H9 (cell line): ENCODE measurements at regions not wholly inside any gene's neighbourhood (a gene's known extent, or its start where the extent isn't known, plus 50 kb on each side); places are given as distances from the start of the nearest gene placed in this dataset.

Source experiments
- DNase-seq: peaks from one replicate; pipeline ENCODE4 v3.0.0-alpha.2; 2017
- H2AFZ ChIP-seq: one replicate; pipeline ENCODE4 v1.6.1; 2013; ENCODE audit warnings: mild to moderate bottlenecking, low read length, control low read depth, moderate library complexity
- H2AK5ac ChIP-seq: 2 replicates; pipeline ENCODE4 v1.6.1; 2013; ENCODE audit warnings: low read length, control low read depth, mixed read lengths; ENCODE audit not compliant: insufficient read length
- H2BK120ac ChIP-seq: one replicate; pipeline ENCODE4 v1.6.1; 2013; ENCODE audit warnings: low read depth, mild to moderate bottlenecking, low read length, control low read depth, inconsistent platforms; ENCODE audit not compliant: poor library complexity, severe bottlenecking
- H2BK12ac ChIP-seq: 2 replicates; pipeline ENCODE4 v1.6.1; 2013; ENCODE audit warnings: low read length, control low read depth, mixed read lengths, low read depth; ENCODE audit not compliant: insufficient read length
- H2BK15ac ChIP-seq: 2 replicates; pipeline ENCODE4 v1.6.1; 2013; ENCODE audit warnings: low read depth, low read length, control low read depth
- H2BK20ac ChIP-seq: one replicate; pipeline ENCODE4 v1.6.1; 2013; ENCODE audit warnings: low read depth, mild to moderate bottlenecking, low read length, control low read depth, inconsistent platforms; ENCODE audit not compliant: poor library complexity, severe bottlenecking
- H2BK5ac ChIP-seq: 2 replicates; pipeline ENCODE4 v1.6.1; 2013; ENCODE audit warnings: low read length, control low read depth, mixed read lengths; ENCODE audit not compliant: insufficient read length
- H3K14ac ChIP-seq: 2 replicates; pipeline ENCODE4 v1.6.1; 2013; ENCODE audit warnings: low read length, control low read depth; ENCODE audit not compliant: insufficient read depth
- H3K18ac ChIP-seq: 2 replicates; pipeline ENCODE4 v1.6.1; 2013; ENCODE audit warnings: low read depth, mild to moderate bottlenecking, mixed read lengths, low read length, control low read depth; ENCODE audit not compliant: insufficient read length
- H3K23ac ChIP-seq: 2 replicates; pipeline ENCODE4 v1.6.1; 2013; ENCODE audit warnings: low read length, control low read depth, mixed read lengths, low read depth; ENCODE audit not compliant: insufficient read length
- H3K23me2 ChIP-seq: 2 replicates; pipeline ENCODE4 v1.6.1; 2013; ENCODE audit warnings: low read depth, mild to moderate bottlenecking, mixed read lengths, low read length, control low read depth; ENCODE audit not compliant: insufficient read length, poor library complexity, severe bottlenecking
- H3K27ac ChIP-seq: 2 replicates; pipeline ENCODE4 v1.5.1; 2013; ENCODE audit warnings: low read length, control low read depth, mixed read lengths, low read depth; ENCODE audit not compliant: insufficient read length
- H3K27me3 ChIP-seq: 2 replicates; pipeline ENCODE4 v1.6.1; 2013; ENCODE audit warnings: low read length, control low read depth, inconsistent platforms; ENCODE audit not compliant: insufficient read depth
- H3K4ac ChIP-seq: 2 replicates; pipeline ENCODE4 v1.6.1; 2013; ENCODE audit warnings: low read depth, mild to moderate bottlenecking, control low read depth, inconsistent platforms, low read length, moderate library complexity
- H3K4me1 ChIP-seq: 2 replicates; pipeline ENCODE4 v1.6.1; 2013; ENCODE audit warnings: low read length, control low read depth, inconsistent platforms; ENCODE audit not compliant: insufficient read depth
- H3K4me2 ChIP-seq: 2 replicates; pipeline ENCODE4 v1.6.1; 2013; ENCODE audit warnings: low read length, control low read depth, mixed read lengths; ENCODE audit not compliant: insufficient read length, insufficient read depth
- H3K56ac ChIP-seq: 2 replicates; pipeline ENCODE4 v1.6.1; 2013; ENCODE audit warnings: low read depth, mild to moderate bottlenecking, mixed read lengths, low read length, control low read depth; ENCODE audit not compliant: insufficient read length
- H3K79me1 ChIP-seq: 2 replicates; pipeline ENCODE4 v1.6.1; 2013; ENCODE audit warnings: low read depth, mild to moderate bottlenecking, moderate library complexity, low read length, control low read depth, inconsistent platforms; ENCODE audit not compliant: insufficient read depth, poor library complexity, severe bottlenecking
- H3K79me2 ChIP-seq: 2 replicates; pipeline ENCODE4 v1.6.1; 2013; ENCODE audit warnings: low read length, control low read depth, inconsistent platforms; ENCODE audit not compliant: insufficient read depth
- H3K9ac ChIP-seq: 2 replicates; pipeline ENCODE4 v1.6.1; 2013; ENCODE audit warnings: low read length, control low read depth, mixed read lengths; ENCODE audit not compliant: insufficient read length; ENCODE audit errors: extremely low read depth
- H3K9me3 ChIP-seq: one replicate; pipeline ENCODE4 v1.6.1; 2013; ENCODE audit warnings: low read depth, low read length, inconsistent platforms; ENCODE audit not compliant: control insufficient read depth
- H3T11ph ChIP-seq: one replicate; pipeline ENCODE4 v1.6.1; 2013; ENCODE audit warnings: mild to moderate bottlenecking, low read length, control low read depth, inconsistent platforms
- H4K20me1 ChIP-seq: one replicate; pipeline ENCODE4 v1.6.1; 2013; ENCODE audit not compliant: control insufficient read depth, insufficient read length, insufficient read depth
- H4K5ac ChIP-seq: 2 replicates; pipeline ENCODE4 v1.6.1; 2013; ENCODE audit warnings: low read depth, mild to moderate bottlenecking, mixed read lengths, low read length, control low read depth; ENCODE audit not compliant: insufficient read length
- H4K8ac ChIP-seq: replicated peaks from 2 replicates; pipeline ENCODE4 v1.6.1; 2013; ENCODE audit warnings: low read length, control low read depth, mixed read lengths, low read depth; ENCODE audit not compliant: insufficient read length
- H4K91ac ChIP-seq: 2 replicates; pipeline ENCODE4 v1.6.1; 2013; ENCODE audit warnings: low read depth, mild to moderate bottlenecking, moderate library complexity, mixed read lengths, low read length, control low read depth; ENCODE audit not compliant: insufficient read length
- H3K27ac Mint-ChIP-seq, 3 experiments: 2 replicates in 2 of 3; 3 replicates in 1 of 3; pipeline ENCODE4 v1.8.0; 2020 to 2021; ENCODE audit warnings: mixed read lengths in 3 of 3, mild to moderate bottlenecking in 1 of 3, moderate library complexity in 1 of 3
- H3K27me3 Mint-ChIP-seq: 2 replicates; pipeline ENCODE4 v1.8.0; 2021; ENCODE audit warnings: low read depth, mild to moderate bottlenecking, moderate library complexity, mixed read lengths
- H3K36me3 Mint-ChIP-seq, 3 experiments: 2 replicates in 2 of 3; 3 replicates in 1 of 3; pipeline ENCODE4 v1.8.0; 2020 to 2021; ENCODE audit warnings: low read depth in 3 of 3, mixed read lengths in 3 of 3; ENCODE audit not compliant: insufficient read depth in 1 of 3
- H3K4me1 Mint-ChIP-seq, 2 experiments: 2 replicates each; pipeline ENCODE4 v1.8.0; 2020; ENCODE audit warnings: mixed read lengths in 2 of 2
- H3K4me3 Mint-ChIP-seq, 2 experiments: 2 replicates in 1 of 2; 3 replicates in 1 of 2; pipeline ENCODE4 v1.8.0; 2020 to 2021; ENCODE audit warnings: mild to moderate bottlenecking in 2 of 2, mixed read lengths in 2 of 2, moderate library complexity in 1 of 2
- H3K9me3 Mint-ChIP-seq, 2 experiments: 2 replicates in 1 of 2; 3 replicates in 1 of 2; pipeline ENCODE4 v1.8.0; 2020; ENCODE audit warnings: mild to moderate bottlenecking in 2 of 2, mixed read lengths in 2 of 2, moderate library complexity in 1 of 2
- WGBS: extraction: QIAGEN DNeasy Blood & Tissue Kit; methylation state at CpG from one replicate; pipeline ENCODE4 v1.1.7; 2013; ENCODE audit warnings: missing lambda C conversion rate, low lambda C conversion rate, mixed read lengths; ENCODE audit not compliant: insufficient read length; ENCODE audit errors: extremely low coverage; 5-methylcytosine and 5-hydroxymethylcytosine counted together
- TF ChIP-seq, protein P1 (sequence below): fragments of 200-600 bp; sonication (generic); conservative IDR thresholded peaks from 3 replicates; pipeline ENCODE4 v1.8.0; 2021; ENCODE audit warnings: antibody characterized with exemption, mild to moderate bottlenecking

DNA sequence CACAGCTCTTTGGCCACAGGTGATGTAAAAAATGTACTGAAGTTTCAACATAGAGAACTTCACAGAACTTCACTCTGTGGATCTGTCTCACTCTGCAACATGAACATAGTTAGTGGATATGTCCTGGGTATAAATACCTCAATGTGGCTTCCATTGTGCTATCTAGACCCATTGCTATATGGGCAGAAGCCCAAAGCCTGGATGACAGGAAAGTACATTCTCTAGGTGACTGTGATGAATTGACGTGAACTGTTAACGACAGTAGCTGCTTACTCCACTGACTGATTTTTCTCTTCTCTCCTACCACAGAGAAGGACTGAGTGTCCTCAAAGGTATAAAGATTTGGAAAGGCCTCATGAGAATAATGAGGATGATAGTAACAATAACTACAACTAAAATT lies 270.1 kb upstream of the FTMT start:
- Histone ChIP-seq H2BK5ac (no peak overlapping the region), H3K23me2 (no peaks in the 10 kb centered on the region), H4K20me1 (no peaks in the 10 kb centered on the region), H3K27ac (no peak overlapping the region), H3K4ac (no peak overlapping the region), H3K9me3 (no peaks in the 10 kb centered on the region), H2BK20ac (no peak overlapping the region), H2BK12ac (no peak overlapping the region), H3K14ac (no peak overlapping the region), H3K79me1 (no peaks in the 10 kb centered on the region), H3K56ac (no peak overlapping the region), H3T11ph (no peak overlapping the region), H3K18ac (no peak overlapping the region), H2AFZ (no peak overlapping the region), H2BK120ac (no peak overlapping the region), H3K4me2 (no peak overlapping the region), H2BK15ac (no peak overlapping the region), H3K27me3 (no peaks in the 10 kb centered on the region), H3K9ac (no peak overlapping the region), H3K4me1 (no peaks in the 10 kb centered on the region), H2AK5ac (no peak overlapping the region), H3K23ac (no peak overlapping the region), H3K79me2 (no peaks in the 10 kb centered on the region), H4K8ac (no peak overlapping the region), H4K5ac (no peak overlapping the region), H4K91ac (no peak overlapping the region)
- Mint-ChIP-seq H3K4me1 (no peaks in the 10 kb centered on the region), H3K27ac (no peak overlapping the region), H3K27me3 (no peaks in the 10 kb centered on the region), H3K4me3 (no peak overlapping the region), H3K9me3 (no peaks in the 10 kb centered on the region), H3K36me3 (no peaks in the 10 kb centered on the region)
- TF ChIP-seq, protein P1, sequence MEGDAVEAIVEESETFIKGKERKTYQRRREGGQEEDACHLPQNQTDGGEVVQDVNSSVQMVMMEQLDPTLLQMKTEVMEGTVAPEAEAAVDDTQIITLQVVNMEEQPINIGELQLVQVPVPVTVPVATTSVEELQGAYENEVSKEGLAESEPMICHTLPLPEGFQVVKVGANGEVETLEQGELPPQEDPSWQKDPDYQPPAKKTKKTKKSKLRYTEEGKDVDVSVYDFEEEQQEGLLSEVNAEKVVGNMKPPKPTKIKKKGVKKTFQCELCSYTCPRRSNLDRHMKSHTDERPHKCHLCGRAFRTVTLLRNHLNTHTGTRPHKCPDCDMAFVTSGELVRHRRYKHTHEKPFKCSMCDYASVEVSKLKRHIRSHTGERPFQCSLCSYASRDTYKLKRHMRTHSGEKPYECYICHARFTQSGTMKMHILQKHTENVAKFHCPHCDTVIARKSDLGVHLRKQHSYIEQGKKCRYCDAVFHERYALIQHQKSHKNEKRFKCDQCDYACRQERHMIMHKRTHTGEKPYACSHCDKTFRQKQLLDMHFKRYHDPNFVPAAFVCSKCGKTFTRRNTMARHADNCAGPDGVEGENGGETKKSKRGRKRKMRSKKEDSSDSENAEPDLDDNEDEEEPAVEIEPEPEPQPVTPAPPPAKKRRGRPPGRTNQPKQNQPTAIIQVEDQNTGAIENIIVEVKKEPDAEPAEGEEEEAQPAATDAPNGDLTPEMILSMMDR = no peak
- WGBS = no CpG with 5 or more reads among the region's 2 CpGs
- no peak for DNase-seq
